ENCODE measurements at regions not wholly inside any gene's neighbourhood (a gene's known extent, or its start where the extent isn't known, plus 50 kb on each side); places are given as distances from the start of the nearest gene placed in this dataset.

GRCh38 chr16:49926941-49927340, 71.0 kb upstream of the ZNF423 start:
- ChIA-PET CTCF (no interaction called here), POLR2A (ENCODE audit: low non-redundant PET) (no interaction called here)
- intact Hi-C loops (cut with micrococcal nuclease; ENCODE audit: unreplicated experiment): loop anchor here (10.0 kb wide), 1 partner anchor 332 kb away; no protein-coding TSS in a partner anchor
- TF ChIP-seq EZH2 (IDR thresholded peaks at IDR 0.05; ENCODE audit: borderline replicate concordance, low read depth, low read length, poor library complexity, severe bottlenecking): no peak
- TF ChIP-seq CTCF (conservative IDR thresholded peaks at IDR 0.05; ENCODE audit: low read depth, low read length): no peak
- H3K36me3 ChIP-seq (ENCODE audit: insufficient read depth, low read length, poor library complexity, severe bottlenecking): no peaks in the 10 kb centered on the region
- no peaks in the 10 kb centered on the region for H3K27me3 ChIP-seq (replicated peaks; ENCODE audit: insufficient read depth, low read depth, low read length, poor library complexity)
- H3K27ac ChIP-seq (ENCODE audit: low read depth, low read length, poor library complexity, severe bottlenecking): no peak overlapping the region
- no peaks in the 10 kb centered on the region for H3K4me1 ChIP-seq (ENCODE audit: insufficient read depth, low read length, poor library complexity, severe bottlenecking)
- no peak for DNase-seq (ENCODE audit: low spot score)
- H3K4me3 ChIP-seq (ENCODE audit: low read depth, low read length, poor library complexity, severe bottlenecking): no peak overlapping the region
- no TSS peak for BruUV-seq (replicated peaks)
- no peaks in the 10 kb centered on the region for H3K9me3 ChIP-seq (ENCODE audit: low read depth, low read length, poor library complexity, severe bottlenecking)

- DNase-seq (ENCODE audit: low spot score): no peak
- Histone ChIP-seq H3K36me3 (ENCODE audit: insufficient read depth, low read length, poor library complexity, severe bottlenecking) (no peaks in the 10 kb centered on the region), H3K4me1 (ENCODE audit: insufficient read depth, low read length, poor library complexity, severe bottlenecking) (no peaks in the 10 kb centered on the region), H3K27me3 (replicated peaks; ENCODE audit: insufficient read depth, low read depth, low read length, poor library complexity) (no peaks in the 10 kb centered on the region), H3K27ac (ENCODE audit: low read depth, low read length, poor library complexity, severe bottlenecking) (no peak overlapping the region), H3K9me3 (ENCODE audit: low read depth, low read length, poor library complexity, severe bottlenecking) (no peaks in the 10 kb centered on the region), H3K4me3 (ENCODE audit: low read depth, low read length, poor library complexity, severe bottlenecking) (no peak overlapping the region)
- ChIA-PET POLR2A (ENCODE audit: low non-redundant PET) (no interaction called here), CTCF (interaction anchor here (0.5 kb wide), 1 partner anchor 284 kb away, joined by 11 read pairs; no protein-coding TSS in a partner anchor)
- TF ChIP-seq CTCF (conservative IDR thresholded peaks at IDR 0.05; ENCODE audit: low read depth, low read length) (no peak), EZH2 (IDR thresholded peaks at IDR 0.05; ENCODE audit: borderline replicate concordance, low read depth, low read length, poor library complexity, severe bottlenecking) (no peak)
- intact Hi-C loops (cut with micrococcal nuclease; ENCODE audit: unreplicated experiment): loop anchor here (10.0 kb wide), 1 partner anchor 334 kb away; no protein-coding TSS in a partner anchor
- BruUV-seq (replicated peaks): no TSS peak
These were observed 72.5 kb upstream of the ZNF423 start for GRCh38 chr16:49928176-49929041.

GRCh38 chr16:49929626-49930025, 73.7 kb upstream of the ZNF423 start:
- Histone ChIP-seq H3K4me3 (ENCODE audit: low read depth, low read length, poor library complexity, severe bottlenecking) (no peak overlapping the region), H3K36me3 (ENCODE audit: insufficient read depth, low read length, poor library complexity, severe bottlenecking) (no peaks in the 10 kb centered on the region), H3K27ac (ENCODE audit: low read depth, low read length, poor library complexity, severe bottlenecking) (no peak overlapping the region), H3K9me3 (ENCODE audit: low read depth, low read length, poor library complexity, severe bottlenecking) (no peaks in the 10 kb centered on the region), H3K27me3 (replicated peaks; ENCODE audit: insufficient read depth, low read depth, low read length, poor library complexity) (no peaks in the 10 kb centered on the region), H3K4me1 (ENCODE audit: insufficient read depth, low read length, poor library complexity, severe bottlenecking) (no peaks in the 10 kb centered on the region)
- DNase-seq (ENCODE audit: low spot score): no peak
- BruUV-seq (replicated peaks): no TSS peak
- intact Hi-C loops (cut with micrococcal nuclease; ENCODE audit: unreplicated experiment): loop anchor here (10.0 kb wide), 1 partner anchor 335 kb away; no protein-coding TSS in a partner anchor
- ChIA-PET CTCF (no interaction called here), POLR2A (ENCODE audit: low non-redundant PET) (no interaction called here)
- TF ChIP-seq CTCF (conservative IDR thresholded peaks at IDR 0.05; ENCODE audit: low read depth, low read length) (no peak), EZH2 (IDR thresholded peaks at IDR 0.05; ENCODE audit: borderline replicate concordance, low read depth, low read length, poor library complexity, severe bottlenecking) (no peak)
